HG02981 (cell line): ENCODE measurements at regions not wholly inside any gene's neighbourhood (a gene's known extent, or its start where the extent isn't known, plus 50 kb on each side); places are given as distances from the start of the nearest gene placed in this dataset.
"Not testable (repeated sequence)": the region's sequence is repeated elsewhere in the genome, so short reads cannot be mapped to it uniquely, and the experiment has no call there.

Source experiments
- ATAC-seq: cut with Tn5 transposase; IDR thresholded peaks from one replicate; pipeline ENCODE4 v1.9.1; 2021; ENCODE audit warnings: mild to moderate bottlenecking, moderate library complexity; ENCODE audit not compliant: unreplicated experiment

DNA sequence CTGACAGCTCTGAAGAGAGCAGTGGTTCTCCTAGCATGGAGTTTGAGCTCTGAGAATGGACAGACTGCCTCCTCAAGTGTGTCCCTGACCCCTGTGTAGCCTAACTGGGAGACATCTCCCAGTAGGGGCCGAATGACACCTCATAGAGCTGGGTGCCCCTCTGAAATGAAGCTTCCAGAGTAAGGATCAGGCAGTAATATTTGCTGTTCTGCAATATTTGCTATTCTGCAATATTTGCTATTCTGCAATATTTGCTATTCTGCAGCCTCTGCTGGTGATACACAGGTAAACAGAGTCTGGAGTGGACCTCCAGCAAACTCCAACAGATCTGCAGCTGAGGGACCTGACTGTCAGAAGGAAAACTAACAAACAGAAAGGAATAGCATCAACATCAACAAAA lies 105.5 kb downstream of the BUD13 start:
- ATAC-seq = not testable (repeated sequence)

DNA sequence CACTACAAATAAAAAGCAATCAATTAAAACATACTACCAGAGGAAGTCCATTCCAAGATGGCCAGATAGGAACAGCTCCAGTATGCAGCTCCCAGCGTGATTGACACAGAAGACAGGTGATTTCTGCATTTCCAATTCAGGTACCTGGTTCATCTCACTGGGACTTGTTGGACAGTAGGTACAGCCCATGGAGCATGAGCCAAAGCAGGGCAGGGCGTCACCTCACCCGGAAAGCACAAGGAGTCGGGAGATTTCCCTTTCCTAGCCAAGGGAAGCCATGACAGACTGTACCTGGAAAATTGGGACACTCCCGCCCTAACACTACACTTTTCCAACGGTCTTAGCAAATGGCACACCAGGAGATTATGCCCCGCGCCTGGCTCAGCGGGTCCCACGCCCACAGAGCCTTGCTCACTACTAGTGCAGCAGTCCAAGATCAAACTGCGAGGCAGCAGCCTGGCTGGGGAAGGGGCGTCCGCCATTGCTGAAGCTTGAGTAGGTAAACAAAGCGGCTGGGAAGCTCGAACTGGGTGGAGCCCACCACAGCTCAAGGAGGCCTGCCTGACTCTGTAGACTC lies 106.0 kb downstream of the BUD13 start:
- ATAC-seq = not testable (repeated sequence)

- ATAC-seq = no peak
Measured at GRCh38 chr11:116665523-116665922, 107.3 kb downstream of the BUD13 start.

DNA sequence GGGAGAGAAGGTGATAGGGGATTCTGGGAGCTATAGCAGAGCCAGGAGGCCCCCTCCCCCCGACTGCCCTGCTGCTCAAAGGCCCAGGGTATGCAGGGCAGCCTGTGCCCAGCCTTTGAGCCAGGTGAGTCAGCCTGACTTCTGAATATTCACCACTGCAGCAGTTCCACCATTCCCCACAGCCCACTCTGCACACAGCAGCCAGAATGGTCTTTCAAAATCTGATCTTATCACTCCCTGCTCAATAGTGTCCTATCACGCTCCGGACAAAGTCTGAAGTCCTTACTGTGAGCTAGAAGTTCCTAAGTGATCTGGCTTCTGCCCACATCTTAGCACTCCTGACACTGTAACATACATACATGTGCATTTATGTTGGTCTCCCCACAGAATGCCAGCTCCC lies 111.7 kb downstream of the BUD13 start:
- ATAC-seq = no peak

GRCh38 chr11:116660011-116660410 lies 112.8 kb downstream of the BUD13 start:
- no peak for ATAC-seq

GRCh38 chr11:116658876-116659535 lies 113.8 kb downstream of the BUD13 start:
- ATAC-seq = no peak

- no peak for ATAC-seq
Measured at GRCh38 chr11:116657842-116658825, 114.7 kb downstream of the BUD13 start.

DNA sequence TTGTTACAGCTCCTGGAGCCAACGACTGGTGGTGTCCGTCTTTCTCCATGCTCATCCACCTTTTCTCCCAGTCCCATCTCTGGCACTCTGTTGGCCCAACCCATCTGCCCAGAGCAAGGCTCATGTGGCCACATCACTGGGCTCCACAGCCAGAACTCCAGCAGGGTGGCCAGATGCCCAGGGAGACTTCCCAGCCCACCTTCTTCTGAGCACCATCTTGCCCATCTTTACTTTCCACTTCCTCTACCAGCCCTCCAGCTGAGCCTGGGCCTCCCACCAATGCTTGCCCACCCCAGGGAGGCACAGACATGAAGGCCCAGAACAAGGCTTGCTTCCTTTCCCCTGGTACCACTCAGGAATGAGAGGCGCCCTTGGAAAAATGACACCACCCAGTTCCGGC lies 116.8 kb downstream of the BUD13 start:
- ATAC-seq = no peak

DNA sequence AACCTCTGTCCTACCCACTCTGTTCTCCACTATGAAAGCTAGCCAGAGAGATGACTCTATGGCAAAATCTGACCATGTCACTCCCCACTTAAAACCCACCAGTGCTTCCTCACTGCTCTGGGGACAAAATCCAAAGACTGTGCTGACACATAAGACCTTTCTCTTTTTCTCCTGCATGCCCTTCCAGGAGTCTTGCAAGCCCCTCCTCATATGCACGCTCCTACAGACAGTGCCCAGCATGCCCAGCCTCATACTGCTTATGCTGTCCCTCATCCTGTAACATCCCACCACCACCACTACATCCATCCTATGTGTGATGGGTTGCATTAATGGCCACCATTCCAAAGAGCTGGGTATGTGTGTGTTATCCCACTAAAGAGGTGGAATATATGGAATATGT lies 118.3 kb downstream of the BUD13 start:
- no peak for ATAC-seq

GRCh38 chr11:116653206-116653605 lies 119.6 kb downstream of the BUD13 start:
- no peak for ATAC-seq

GRCh38 chr11:116651737-116652237 lies 121.0 kb downstream of the BUD13 start:
- no peak for ATAC-seq

GRCh38 chr11:116651098-116651736 lies 121.6 kb downstream of the BUD13 start:
- no peak for ATAC-seq

DNA sequence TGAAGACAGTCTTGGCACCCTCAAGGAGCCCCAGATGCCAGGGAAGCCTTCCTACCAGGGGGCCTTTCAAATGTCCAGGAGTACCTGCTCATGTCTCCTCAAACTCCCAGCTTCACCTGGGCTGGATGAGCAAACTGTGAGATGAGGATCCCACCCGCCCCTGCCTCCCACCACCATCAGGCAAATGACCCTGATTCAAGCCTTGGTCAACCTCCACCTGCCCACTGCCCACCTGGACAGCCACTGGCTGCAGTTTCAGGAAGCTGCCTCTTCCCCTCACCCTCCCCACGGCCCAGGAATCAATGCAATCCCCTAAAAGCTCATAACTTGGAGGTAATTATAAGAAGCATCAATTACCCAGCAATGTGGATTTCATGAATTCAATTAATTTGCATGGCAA lies 122.7 kb downstream of the BUD13 start:
- ATAC-seq = no peak

- no peak for ATAC-seq
Measured at GRCh38 chr11:116649268-116649667, 123.5 kb downstream of the BUD13 start.

DNA sequence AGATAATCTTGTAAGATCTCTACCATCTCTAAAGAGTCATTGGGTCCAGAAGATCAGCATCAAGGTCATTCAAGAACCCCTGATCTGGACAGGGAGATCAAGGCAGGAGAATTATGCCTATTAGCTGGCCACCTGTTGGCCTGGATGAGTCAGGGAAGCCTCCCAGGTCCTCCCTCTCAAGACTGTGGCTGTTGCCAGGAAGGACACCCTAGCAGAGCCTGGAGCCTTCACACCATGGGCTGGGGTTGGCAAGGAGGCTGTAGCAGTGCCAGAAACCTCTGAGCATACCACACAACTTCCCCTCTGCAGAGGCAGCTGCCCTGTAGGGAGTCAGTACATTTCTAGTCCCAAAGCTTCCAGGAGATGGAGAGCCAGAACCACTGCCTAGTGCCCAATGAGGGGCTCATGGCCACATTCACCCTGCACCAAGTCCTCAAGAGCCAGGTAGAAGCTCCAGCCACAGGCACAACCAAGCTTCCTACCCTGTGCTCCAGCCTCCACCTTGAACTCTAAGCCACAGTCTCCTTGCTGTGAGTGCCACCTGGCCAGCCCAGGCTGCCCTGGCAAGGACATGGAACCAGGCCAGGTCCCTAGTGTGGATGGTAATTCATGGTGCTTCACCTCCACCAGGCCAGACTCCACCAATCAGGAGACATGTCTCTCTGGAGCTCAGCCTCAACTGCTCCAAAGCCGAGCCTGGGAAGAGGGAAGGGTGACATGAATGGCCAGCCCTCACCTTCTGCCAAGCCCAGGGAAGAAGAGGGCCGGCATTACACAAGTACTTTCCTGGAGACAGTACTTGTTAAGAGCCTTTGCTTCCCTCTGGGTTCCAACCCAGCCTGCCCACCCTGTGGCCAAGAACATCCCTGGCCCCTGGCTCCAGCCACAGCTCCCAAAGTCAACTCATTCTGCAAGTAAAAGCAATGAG lies 124.3 kb downstream of the BUD13 start:
- ATAC-seq = no peak

- no peak for ATAC-seq
Measured at GRCh38 chr11:116647305-116648080, 125.3 kb downstream of the BUD13 start.

GRCh38 chr11:116646191-116646590 lies 126.6 kb downstream of the BUD13 start:
- no peak for ATAC-seq

GRCh38 chr11:116644941-116645305 lies 127.9 kb downstream of the BUD13 start:
- no peak for ATAC-seq

DNA sequence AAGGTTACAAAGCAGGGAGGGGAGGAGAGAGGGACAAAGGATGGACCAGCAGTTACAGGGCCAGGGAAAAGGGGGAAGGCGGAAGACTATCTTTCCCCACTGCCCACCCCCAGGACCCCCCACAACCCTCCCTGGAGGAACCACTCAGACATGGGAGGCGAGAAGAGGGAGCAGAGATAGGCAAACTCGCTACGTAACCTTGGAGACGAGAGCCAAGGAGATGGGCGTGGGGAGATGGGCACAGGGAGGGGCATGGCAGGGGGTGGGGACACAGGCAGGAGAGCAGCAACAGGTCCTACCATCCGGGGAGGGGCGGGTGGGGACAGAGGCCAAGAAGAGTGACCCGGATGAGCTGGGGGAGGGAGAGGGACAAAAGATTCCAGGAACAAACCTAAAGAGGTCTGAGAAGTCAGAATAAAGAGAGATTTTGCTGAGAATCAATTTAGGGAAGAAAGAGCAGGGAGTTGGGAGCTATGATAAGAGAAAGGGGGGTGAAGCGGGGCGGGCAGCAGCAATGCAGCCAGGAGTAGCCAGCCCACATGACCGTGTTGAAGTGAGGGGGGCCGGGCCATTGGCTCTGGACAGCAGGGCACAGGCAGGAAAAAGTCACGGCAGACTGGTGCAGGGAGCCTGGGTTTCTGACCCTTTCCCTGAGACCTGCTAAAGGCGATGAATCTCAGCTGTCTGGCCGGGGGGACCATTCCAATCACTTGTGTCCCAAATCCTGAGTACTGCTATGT lies 128.4 kb downstream of the BUD13 start:
- ATAC-seq = no peak
